Naive B cell (primary cell): ENCODE measurements at regions not wholly inside any gene's neighbourhood (a gene's known extent, or its start where the extent isn't known, plus 50 kb on each side); places are given as distances from the start of the nearest gene placed in this dataset.

Experiments used
- ATAC-seq, 2 donors: fragments of 150-1000 bp; cut with Tn5 transposase; 2 replicates each; pipeline ENCODE4 v1.10.0; 2021; ENCODE audit warnings: low read depth in 2 of 2, mild to moderate bottlenecking in 2 of 2, moderate library complexity in 2 of 2
- DNase-seq: peaks from one replicate; pipeline ENCODE4 v3.0.0; 2022
- H3K27ac Mint-ChIP-seq, 6 donors: one replicate each; pipeline ENCODE4 v1.8.0; 2020 to 2022; ENCODE audit warnings: mild to moderate bottlenecking in 6 of 6, mixed read lengths in 6 of 6, moderate library complexity in 5 of 6, inconsistent platforms in 2 of 6
- H3K27me3 Mint-ChIP-seq, 3 donors: one replicate each; pipeline ENCODE4 v1.8.0; 2021 to 2022; ENCODE audit warnings: mixed read lengths in 3 of 3, mild to moderate bottlenecking in 1 of 3
- H3K36me3 Mint-ChIP-seq, 2 donors: one replicate each; pipeline ENCODE4 v1.8.0; 2020 to 2022; ENCODE audit warnings: mixed read lengths in 2 of 2, inconsistent platforms in 1 of 2, mild to moderate bottlenecking in 1 of 2
- H3K4me1 Mint-ChIP-seq, 3 donors: one replicate each; pipeline ENCODE4 v1.8.0; 2020 to 2022; ENCODE audit warnings: mixed read lengths in 3 of 3, inconsistent platforms in 1 of 3, mild to moderate bottlenecking in 1 of 3, moderate library complexity in 1 of 3
- H3K4me3 Mint-ChIP-seq, 8 donors: one replicate each; pipeline ENCODE4 v1.8.0; 2020 to 2022; ENCODE audit warnings: mild to moderate bottlenecking in 8 of 8, mixed read lengths in 8 of 8, moderate library complexity in 8 of 8, inconsistent platforms in 2 of 8
- H3K9me3 Mint-ChIP-seq, 7 donors: one replicate each; pipeline ENCODE4 v1.8.0; 2020 to 2022; ENCODE audit warnings: mixed read lengths in 7 of 7, mild to moderate bottlenecking in 5 of 7, inconsistent platforms in 2 of 7, moderate library complexity in 1 of 7

DNA sequence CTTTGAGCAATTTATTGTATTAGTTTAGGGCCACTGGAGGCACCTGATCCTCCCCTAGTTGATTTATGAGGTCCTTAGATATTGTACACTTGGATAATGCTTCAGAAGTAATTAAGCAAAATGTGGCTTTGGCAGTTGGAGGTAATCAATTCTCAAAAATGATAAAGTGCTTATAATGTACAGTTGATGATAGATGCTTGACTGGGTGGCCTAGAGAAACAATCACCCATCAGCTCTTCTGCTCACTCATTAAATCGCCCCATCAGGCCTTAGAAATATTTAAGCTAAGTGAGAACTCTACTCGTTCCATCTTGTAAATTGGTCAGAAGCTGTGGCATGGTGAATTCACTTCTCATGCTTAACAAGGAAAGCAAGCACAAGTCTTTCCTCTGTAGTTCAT lies 349.9 kb downstream of the SAMD5 start:
- Mint-ChIP-seq H3K27me3 (no peaks in the 10 kb centered on the region), H3K27ac (no peak overlapping the region), H3K4me3 (no peak overlapping the region), H3K36me3 (no peaks in the 10 kb centered on the region), H3K9me3 (peaks cover 0 to 5% (median under 1%) of the 10 kb centered on the region in 7 donors), H3K4me1 (no peaks in the 10 kb centered on the region)
- ATAC-seq (no peak), DNase-seq (no peak)

DNA sequence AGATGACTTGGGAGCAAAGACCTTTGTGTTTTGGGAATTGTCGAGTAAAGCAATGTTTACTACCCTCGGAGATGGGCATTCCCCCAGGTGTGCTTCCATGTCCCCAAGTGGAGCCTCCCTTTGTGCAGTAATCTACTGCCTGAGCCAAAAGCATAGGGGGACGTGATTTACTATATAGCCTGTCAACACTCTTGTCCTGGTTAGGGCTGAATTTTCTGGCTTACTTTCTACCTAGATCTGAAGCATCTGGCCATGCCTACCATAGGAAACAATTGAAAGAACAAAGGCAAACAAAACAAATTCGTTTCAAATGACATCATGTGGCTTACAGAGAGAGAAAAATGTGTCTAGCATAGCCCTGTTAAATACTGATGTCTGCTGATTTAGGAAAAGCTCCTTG lies 350.6 kb downstream of the SAMD5 start:
- H3K4me1 Mint-ChIP-seq: no peaks in the 10 kb centered on the region

DNA sequence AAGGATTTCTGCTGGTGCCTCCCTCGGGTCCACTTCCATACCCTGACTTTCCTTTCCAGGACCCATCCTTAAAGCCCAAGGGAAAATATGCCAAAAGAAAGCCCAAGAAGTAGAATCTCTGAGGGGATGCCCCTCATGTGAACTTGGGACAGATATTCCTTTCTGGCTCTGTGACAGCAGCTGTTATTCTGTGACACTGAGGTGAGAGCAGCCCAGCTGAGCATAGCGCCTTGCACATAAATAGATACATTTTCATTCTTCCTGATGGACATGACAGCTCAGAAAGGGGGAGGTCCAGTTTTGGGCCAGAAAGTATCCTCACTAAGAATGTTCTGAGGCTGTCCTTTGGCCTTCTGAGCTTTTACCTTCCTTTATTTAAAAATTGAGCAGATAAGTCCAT lies 353.2 kb downstream of the SAMD5 start:
- ATAC-seq (no peak), DNase-seq (no peak)
- Mint-ChIP-seq H3K27ac (no peak overlapping the region), H3K4me1 (no peaks in the 10 kb centered on the region), H3K4me3 (no peak overlapping the region), H3K36me3 (no peaks in the 10 kb centered on the region), H3K27me3 (no peaks in the 10 kb centered on the region), H3K9me3 (peaks cover 0 to 5% (median 1%) of the 10 kb centered on the region in 7 donors)

More for the DNA sequence above, 350.6 kb downstream of the SAMD5 start:
- H3K9me3 Mint-ChIP-seq: peaks cover 0 to 5% (median 1%) of the 10 kb centered on the region in 7 donors
- no peak overlapping the region for H3K27ac Mint-ChIP-seq
- no peaks in the 10 kb centered on the region for H3K27me3 Mint-ChIP-seq
- no peak for DNase-seq
- H3K36me3 Mint-ChIP-seq: no peaks in the 10 kb centered on the region
- H3K4me3 Mint-ChIP-seq: no peak overlapping the region
- no peak for ATAC-seq

DNA sequence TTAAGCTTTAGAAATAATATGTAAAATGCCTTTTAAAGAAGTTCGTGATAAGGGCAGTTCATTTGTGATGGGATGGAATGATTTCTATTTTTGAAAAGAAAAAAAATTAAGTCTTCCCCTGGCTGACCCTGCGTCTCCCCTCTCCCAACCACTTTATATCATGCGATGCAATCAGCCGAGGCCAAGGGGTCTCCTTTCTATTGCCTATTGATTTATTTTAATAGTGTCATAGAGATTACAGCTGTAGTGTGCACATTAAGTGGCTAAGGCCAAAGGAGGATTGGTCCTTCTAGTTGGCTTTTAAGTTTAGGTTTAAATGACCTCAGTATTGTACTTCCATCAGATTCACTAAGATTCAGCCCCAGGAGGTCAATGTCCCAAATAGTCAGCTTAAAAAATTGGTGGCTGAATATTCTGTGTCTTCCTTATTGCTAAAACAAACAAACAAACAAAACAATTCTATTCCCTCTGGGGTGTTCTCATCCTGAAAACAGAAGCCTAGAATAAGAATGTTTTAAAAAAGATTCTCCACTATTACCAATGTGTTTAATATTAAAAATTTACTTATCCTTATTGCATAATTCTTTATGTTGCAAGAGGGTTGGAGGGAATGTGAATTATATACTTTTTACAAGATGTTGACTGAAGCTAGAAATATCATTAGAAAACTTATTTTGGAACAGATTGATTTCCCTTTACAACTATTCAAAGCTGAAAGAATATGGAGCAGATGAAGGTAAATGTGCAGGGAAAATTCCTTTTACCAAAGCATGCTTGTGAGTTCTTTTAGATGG lies 359.1 kb downstream of the SAMD5 start:
- DNase-seq (no peak), ATAC-seq (no peak)
- Mint-ChIP-seq H3K4me3 (no peak overlapping the region), H3K36me3 (no peaks in the 10 kb centered on the region), H3K4me1 (no peaks in the 10 kb centered on the region), H3K9me3 (peaks cover 0 to 6% (median 0%) of the 10 kb centered on the region in 7 donors), H3K27ac (no peak overlapping the region), H3K27me3 (no peaks in the 10 kb centered on the region)

DNA sequence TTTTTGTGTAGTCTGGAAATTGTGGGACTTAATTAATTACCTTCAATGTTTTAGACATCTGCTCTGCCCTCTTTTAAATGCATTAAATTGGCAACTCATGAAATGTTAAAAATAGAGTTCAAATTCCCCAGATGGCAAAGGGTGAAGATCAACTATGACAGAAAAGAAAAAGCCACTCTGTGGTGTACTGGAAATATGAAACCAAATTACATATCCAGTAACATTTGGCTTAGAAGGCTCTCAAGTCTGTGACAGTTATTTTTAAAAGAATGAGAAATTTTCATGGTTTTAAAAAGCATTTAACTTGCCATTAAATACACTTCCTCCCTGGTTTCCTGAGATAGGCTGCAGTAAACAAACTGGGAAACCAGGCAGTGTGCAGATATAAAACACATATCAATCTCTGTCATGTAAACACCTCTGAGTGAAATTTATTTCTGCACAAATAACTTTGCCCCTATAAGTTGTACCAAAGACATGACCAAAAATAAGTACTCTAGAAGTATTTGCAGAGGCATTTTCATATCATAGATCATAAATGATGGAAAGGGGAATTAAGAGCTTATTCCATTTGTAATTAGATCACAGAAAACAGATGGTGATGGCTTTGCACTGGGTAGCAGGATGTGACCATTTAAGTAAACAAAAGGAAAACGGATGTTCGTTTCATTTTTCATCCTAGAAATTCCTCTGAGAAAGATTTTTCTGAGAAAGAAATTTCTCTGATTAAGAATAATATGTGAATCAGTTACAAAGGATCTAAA lies 360.1 kb downstream of the SAMD5 start:
- Mint-ChIP-seq H3K4me3 (no peak overlapping the region), H3K27ac (no peak overlapping the region), H3K9me3 (peaks cover 0 to 4% (median 0%) of the 10 kb centered on the region in 7 donors), H3K36me3 (no peaks in the 10 kb centered on the region), H3K4me1 (no peaks in the 10 kb centered on the region), H3K27me3 (no peaks in the 10 kb centered on the region)
- DNase-seq (no peak), ATAC-seq (no peak)

DNA sequence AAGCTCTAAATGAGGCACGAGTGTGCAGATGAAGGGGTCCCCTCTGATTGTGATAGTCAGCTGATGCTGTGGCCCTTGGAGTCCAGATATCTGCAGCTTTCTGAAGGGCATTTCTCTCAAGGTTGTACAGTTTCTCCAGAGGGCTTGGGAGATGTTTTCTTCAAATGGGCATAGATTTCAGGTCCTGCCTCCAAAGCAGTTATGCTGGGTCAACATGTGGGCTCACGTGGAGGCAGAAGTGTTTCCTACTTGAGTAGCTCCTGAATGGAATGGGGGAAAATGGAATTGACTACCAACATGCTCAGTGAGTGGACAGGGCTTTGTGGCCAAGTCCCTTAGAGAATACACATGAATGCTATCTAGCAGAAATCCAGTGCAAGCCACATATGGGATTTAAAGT lies 360.7 kb downstream of the SAMD5 start:
- Mint-ChIP-seq H3K36me3 (no peaks in the 10 kb centered on the region), H3K4me1 (no peaks in the 10 kb centered on the region), H3K4me3 (no peak overlapping the region), H3K9me3 (peaks cover 0 to 4% (median 0%) of the 10 kb centered on the region in 7 donors), H3K27ac (no peak overlapping the region), H3K27me3 (no peaks in the 10 kb centered on the region)
- DNase-seq: no peak
- no peak for ATAC-seq

DNA sequence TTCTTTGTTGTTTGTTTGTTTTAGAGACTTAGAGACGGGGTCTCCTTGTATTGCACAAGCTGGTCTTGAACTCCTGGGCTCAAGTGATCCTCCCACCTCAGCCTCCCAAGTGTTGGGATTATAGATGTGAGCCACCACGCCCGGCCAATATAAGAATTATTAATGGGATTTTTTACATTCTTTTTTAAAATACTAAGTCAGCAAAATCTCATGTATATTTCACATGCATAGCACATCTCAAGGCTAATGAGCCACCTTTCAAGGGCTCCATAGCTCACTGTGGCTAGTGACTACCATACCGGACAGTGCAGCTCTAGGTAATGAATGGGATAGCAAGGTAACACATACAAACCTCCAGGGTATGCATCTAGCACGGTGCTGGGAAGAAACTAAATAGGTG lies 361.4 kb downstream of the SAMD5 start:
- DNase-seq (no peak), ATAC-seq (no peak)
- peaks cover 0 to 4% (median 0%) of the 10 kb centered on the region in 7 donors for H3K9me3 Mint-ChIP-seq
- no peaks in the 10 kb centered on the region for H3K4me1 Mint-ChIP-seq
- no peak overlapping the region for H3K27ac Mint-ChIP-seq
- no peaks in the 10 kb centered on the region for H3K27me3 Mint-ChIP-seq
- no peaks in the 10 kb centered on the region for H3K36me3 Mint-ChIP-seq
- H3K4me3 Mint-ChIP-seq: no peak overlapping the region

DNA sequence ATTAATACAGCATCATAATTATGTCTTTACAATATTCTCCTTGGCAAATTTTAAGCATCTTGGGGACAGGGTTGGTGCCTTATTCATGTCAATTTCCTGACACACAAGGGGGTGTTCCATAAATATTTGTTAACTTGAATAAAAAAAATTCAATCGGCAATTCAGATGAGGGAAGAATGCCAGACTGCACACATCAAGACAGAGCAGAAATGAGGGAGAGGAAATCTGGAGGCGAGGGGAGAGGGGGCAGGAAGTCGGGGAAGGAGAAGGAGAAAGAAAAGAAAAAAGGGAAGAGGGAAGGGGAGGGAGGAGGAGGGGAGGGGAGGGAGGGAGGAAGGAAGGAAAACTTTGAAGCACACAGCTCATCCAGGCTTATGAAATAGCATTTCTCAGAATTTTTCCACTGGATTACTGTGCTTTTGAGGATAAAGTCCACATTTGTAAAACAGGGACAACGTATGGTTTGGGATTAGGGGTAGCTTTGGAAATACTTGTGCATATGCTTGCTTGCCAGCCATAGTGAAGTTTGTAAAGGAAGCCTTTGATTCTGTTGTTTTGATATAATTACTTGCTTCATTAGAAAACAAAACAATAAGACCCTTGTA lies 362.1 kb downstream of the SAMD5 start:
- H3K4me1 Mint-ChIP-seq: no peaks in the 10 kb centered on the region
- ATAC-seq (no peak), DNase-seq (no peak)
- H3K27ac Mint-ChIP-seq: no peak overlapping the region
- H3K27me3 Mint-ChIP-seq: no peaks in the 10 kb centered on the region
- peaks cover 0 to 4% (median 0%) of the 10 kb centered on the region in 7 donors for H3K9me3 Mint-ChIP-seq
- H3K36me3 Mint-ChIP-seq: no peaks in the 10 kb centered on the region
- no peak overlapping the region for H3K4me3 Mint-ChIP-seq

DNA sequence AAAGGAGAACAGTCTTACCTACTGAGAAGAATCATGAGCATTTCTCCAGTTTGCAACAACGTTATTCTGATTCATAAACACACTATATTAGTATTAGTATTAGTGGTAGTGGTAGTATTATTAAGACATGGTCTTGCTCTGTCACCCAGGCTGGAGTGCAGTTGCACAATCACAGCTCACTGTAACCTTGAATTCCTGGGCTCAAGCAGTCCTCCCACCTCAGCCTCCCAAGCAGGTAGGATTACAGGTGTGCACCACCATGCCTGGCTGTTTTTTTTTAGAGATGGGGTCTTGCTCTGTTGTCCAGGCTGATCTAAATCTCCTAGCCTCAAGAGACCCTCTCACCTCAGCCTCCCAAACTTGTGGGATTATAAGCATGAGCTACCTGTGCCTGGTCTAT lies 363.5 kb downstream of the SAMD5 start:
- H3K4me1 Mint-ChIP-seq: no peaks in the 10 kb centered on the region
- no peak overlapping the region for H3K27ac Mint-ChIP-seq
- no peaks in the 10 kb centered on the region for H3K27me3 Mint-ChIP-seq
- H3K9me3 Mint-ChIP-seq: peaks cover 0 to 4% (median 0%) of the 10 kb centered on the region in 7 donors
- no peaks in the 10 kb centered on the region for H3K36me3 Mint-ChIP-seq
- no peak overlapping the region for H3K4me3 Mint-ChIP-seq
- no peak for DNase-seq
- no peak for ATAC-seq

DNA sequence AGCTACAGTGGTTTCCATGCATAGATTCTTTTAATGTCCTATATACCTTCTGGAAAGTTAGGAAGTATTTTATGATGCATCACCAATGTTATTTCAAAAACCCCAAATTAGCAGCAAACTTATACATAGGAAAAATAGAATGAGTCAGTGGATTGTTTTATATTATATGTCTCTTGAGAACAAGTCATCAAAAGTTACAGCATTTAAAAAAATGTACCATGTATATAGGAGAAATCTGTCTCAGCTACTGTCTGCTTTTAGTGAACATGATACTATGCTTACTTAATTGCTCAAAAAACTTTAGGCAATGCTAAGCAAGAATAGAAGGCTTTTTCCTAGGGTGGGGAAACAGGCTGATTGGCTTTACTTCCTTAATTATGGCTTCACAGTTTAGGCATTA lies 365.3 kb downstream of the SAMD5 start:
- no peaks in the 10 kb centered on the region for H3K36me3 Mint-ChIP-seq
- H3K27me3 Mint-ChIP-seq: no peaks in the 10 kb centered on the region

DNA sequence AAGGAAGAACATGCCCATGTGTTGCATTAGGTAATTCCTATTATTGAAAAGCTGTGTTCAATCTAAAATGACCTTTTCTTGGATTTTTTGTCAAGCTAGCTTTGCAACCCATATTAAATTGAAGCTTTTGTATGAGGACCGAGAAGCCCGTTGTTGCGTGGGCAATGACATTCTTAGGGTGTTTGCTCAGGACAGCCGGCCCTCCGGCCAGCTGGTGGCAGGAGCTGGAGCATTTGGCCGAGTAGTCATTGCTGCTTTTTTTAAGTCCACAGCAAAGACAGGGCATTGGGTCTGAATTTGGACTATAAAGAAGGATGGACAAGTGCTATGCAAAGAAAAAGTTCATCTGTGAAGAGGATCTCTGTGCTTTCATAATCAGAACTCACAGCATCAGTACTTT lies 365.8 kb downstream of the SAMD5 start:
- no peak for DNase-seq
- no peak overlapping the region for H3K4me3 Mint-ChIP-seq
- no peak overlapping the region for H3K27ac Mint-ChIP-seq
- H3K4me1 Mint-ChIP-seq: no peaks in the 10 kb centered on the region
- H3K36me3 Mint-ChIP-seq: no peaks in the 10 kb centered on the region
- H3K27me3 Mint-ChIP-seq: no peaks in the 10 kb centered on the region
- H3K9me3 Mint-ChIP-seq: peaks cover 0 to 4% (median 0%) of the 10 kb centered on the region in 7 donors
- no peak for ATAC-seq

More for the DNA sequence above, 365.3 kb downstream of the SAMD5 start:
- no peak overlapping the region for H3K4me3 Mint-ChIP-seq
- DNase-seq (no peak), ATAC-seq (no peak)
- no peaks in the 10 kb centered on the region for H3K4me1 Mint-ChIP-seq
- peaks cover 0 to 4% (median 0%) of the 10 kb centered on the region in 7 donors for H3K9me3 Mint-ChIP-seq
- H3K27ac Mint-ChIP-seq: no peak overlapping the region

DNA sequence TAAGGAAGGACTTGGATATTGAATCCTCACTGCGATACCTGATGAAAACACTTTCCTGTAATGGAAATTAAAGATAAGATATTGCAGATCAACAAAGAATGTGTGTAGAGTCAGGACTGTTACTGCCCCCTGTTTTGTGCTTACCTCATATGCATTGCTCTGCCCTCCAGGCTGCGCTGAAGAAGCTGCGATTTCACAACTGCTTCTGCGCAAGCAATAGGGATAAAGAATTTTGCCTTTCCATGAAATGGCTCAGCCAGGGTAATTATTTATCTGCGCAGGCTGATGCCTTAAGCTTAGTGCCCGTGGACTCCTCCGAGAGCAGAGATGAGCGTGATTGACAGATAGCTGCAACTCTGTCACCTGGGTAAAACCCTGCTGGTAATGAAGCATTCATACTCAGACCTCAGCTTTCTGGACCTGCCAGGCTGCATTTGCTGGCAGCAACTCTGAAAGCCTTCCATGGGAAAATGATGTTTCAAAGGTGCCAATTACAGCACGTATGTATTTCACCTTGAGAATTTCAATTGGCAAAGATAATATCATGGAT lies 370.6 kb downstream of the SAMD5 start:
- Mint-ChIP-seq H3K9me3 (peaks cover 0 to 6% (median 0%) of the 10 kb centered on the region in 7 donors), H3K36me3 (no peaks in the 10 kb centered on the region), H3K27ac (no peak overlapping the region), H3K4me3 (no peak overlapping the region), H3K27me3 (no peaks in the 10 kb centered on the region), H3K4me1 (no peaks in the 10 kb centered on the region)
- ATAC-seq (no peak), DNase-seq (no peak)

DNA sequence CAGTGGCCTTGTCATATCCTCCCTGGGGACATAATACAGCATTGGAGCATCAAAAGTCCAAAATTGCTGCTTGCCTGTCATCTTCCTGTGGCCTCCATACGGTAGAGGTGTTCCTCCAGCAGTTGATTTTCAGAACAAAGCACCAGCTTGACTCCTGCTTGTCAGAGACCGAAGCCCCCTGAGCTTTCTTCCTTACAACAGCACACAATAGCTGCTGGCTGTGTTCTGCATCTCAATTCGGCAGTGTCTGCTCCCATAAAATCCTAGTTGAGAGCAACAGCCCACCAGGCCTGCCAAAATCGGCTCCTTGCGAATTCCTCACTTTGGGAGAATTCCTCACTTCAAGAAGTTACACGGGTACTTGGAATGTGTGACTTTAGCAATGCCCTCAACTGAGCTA lies 372.9 kb downstream of the SAMD5 start:
- Mint-ChIP-seq H3K27me3 (no peaks in the 10 kb centered on the region), H3K27ac (no peak overlapping the region), H3K36me3 (no peaks in the 10 kb centered on the region), H3K4me3 (no peak overlapping the region), H3K9me3 (peaks cover 0 to 4% (median 0%) of the 10 kb centered on the region in 7 donors), H3K4me1 (no peaks in the 10 kb centered on the region)
- no peak for ATAC-seq
- no peak for DNase-seq
